HFF-Myc (cell line): ENCODE measurements at regions not wholly inside any gene's neighbourhood (a gene's known extent, or its start where the extent isn't known, plus 50 kb on each side); places are given as distances from the start of the nearest gene placed in this dataset.

Experiments
- DNase-seq: peaks from one replicate; pipeline ENCODE4 v3.0.0-alpha.2; 2011; ENCODE audit warnings: low read depth; ENCODE audit errors: extremely low read depth
- H3K4me3 ChIP-seq: replicated peaks from 2 replicates; pipeline ENCODE4 v1.5.1; 2011; ENCODE audit warnings: low read depth, mild to moderate bottlenecking, control low read depth, low read length
- CTCF ChIP-seq: IDR thresholded peaks from 2 replicates; pipeline ENCODE4 v1.5.1; 2012; ENCODE audit warnings: mild to moderate bottlenecking, low read depth, low read length, control low read depth; ENCODE audit errors: missing control alignments

GRCh38 chr4:188279184-188279583 is 139.9 kb downstream of the TRIML1 start:
- no peak for TF ChIP-seq CTCF
- DNase-seq: no peak

GRCh38 chr4:188282471-188283232 is 143.4 kb downstream of the TRIML1 start:
- no peak for DNase-seq
- TF ChIP-seq CTCF: no peak
- H3K4me3 ChIP-seq: no peak overlapping the region

More at GRCh38 chr4:188279184-188279583, 139.9 kb downstream of the TRIML1 start:
- H3K4me3 ChIP-seq: no peak overlapping the region

GRCh38 chr4:188287169-188287894 is 148.1 kb downstream of the TRIML1 start:
- no peak for TF ChIP-seq CTCF
- DNase-seq: no peak
- H3K4me3 ChIP-seq: no peak overlapping the region

- no peak for TF ChIP-seq CTCF
- DNase-seq: no peak
- H3K4me3 ChIP-seq: no peak overlapping the region
Observed at GRCh38 chr4:188289531-188290125, 150.4 kb downstream of the TRIML1 start.

GRCh38 chr4:188295899-188296298 is 156.7 kb downstream of the TRIML1 start:
- H3K4me3 ChIP-seq: no peak overlapping the region
- DNase-seq: no peak
- TF ChIP-seq CTCF: no peak

- TF ChIP-seq CTCF: no peak
Observed at GRCh38 chr4:188296331-188296730, 157.1 kb downstream of the TRIML1 start.

More at GRCh38 chr4:188296331-188296730, 157.1 kb downstream of the TRIML1 start:
- no peak for DNase-seq
- H3K4me3 ChIP-seq: no peak overlapping the region
